K562 (cell line): ENCODE measurements at regions not wholly inside any gene's neighbourhood (a gene's known extent, or its start where the extent isn't known, plus 50 kb on each side); places are given as distances from the start of the nearest gene placed in this dataset.

Source experiments
- CEBPG ChIP-seq, 3 experiments: fragments of 200-800 bp in 1 of 3; sonication (Bioruptor generic) in 1 of 3; sonication (generic) in 1 of 3; formaldehyde crosslinking in 1 of 3; IDR thresholded peaks in 2 of 3; conservative IDR thresholded peaks in 1 of 3; 2 replicates each; pipeline versions ENCODE4 v1.6.1 to v1.8.0; 2016 to 2022; ENCODE audit warnings: missing compliant biosample characterization in 2 of 3, missing genetic modification characterization in 2 of 3, mild to moderate bottlenecking in 1 of 3, missing genetic modification reagents in 1 of 3
- CHCHD3 ChIP-seq: fragments of 250-450 bp; sonication (Bioruptor Pico); IDR thresholded peaks from 2 replicates; pipeline ENCODE4 v2.1.2; 2022; ENCODE audit warnings: mild to moderate bottlenecking
- DPF2 ChIP-seq: fragments of 450-650 bp; IDR thresholded peaks from 2 replicates; pipeline ENCODE4 v1.6.1; 2016
- ELF4 ChIP-seq: fragments of 450-650 bp; formaldehyde crosslinking; IDR thresholded peaks from 2 replicates; pipeline ENCODE4 v1.4.0; 2022; ENCODE audit warnings: missing genetic modification characterization
- NCOA1 ChIP-seq: fragments of 450-650 bp; IDR thresholded peaks from 2 replicates; pipeline ENCODE4 v1.6.1; 2016; ENCODE audit warnings: low read depth
- PHB ChIP-seq: fragments of 250-450 bp; sonication (Bioruptor Pico); IDR thresholded peaks from 2 replicates; pipeline ENCODE4 v1.5.0; 2021
- TF ChIP-seq, protein P1 (sequence below), 2 experiments: fragments of 450-650 bp in 1 of 2; sonication (generic) in 1 of 2; formaldehyde crosslinking in 1 of 2; IDR thresholded peaks; 2 replicates each; pipeline versions ENCODE4 v1.7.1 to v1.9.0; 2016 to 2022; ENCODE audit warnings: inconsistent platforms in 1 of 2, mild to moderate bottlenecking in 1 of 2, missing genetic modification reagents in 1 of 2
- TF ChIP-seq, protein P2 (sequence below): fragments of 250-450 bp; sonication (Bioruptor Pico); IDR thresholded peaks from 2 replicates; pipeline ENCODE4 v1.5.0; 2022; ENCODE audit warnings: mild to moderate bottlenecking
- TF ChIP-seq, protein P3 (sequence below): sonication (generic); formaldehyde crosslinking; IDR thresholded peaks from 2 replicates; pipeline ENCODE4 v1.8.0; 2022; ENCODE audit warnings: mild to moderate bottlenecking, missing genetic modification reagents
- TF ChIP-seq, protein P4 (sequence below): fragments of 200-400 bp; formaldehyde crosslinking; IDR thresholded peaks from 2 replicates; pipeline ENCODE4 v1.6.1; 2017; ENCODE audit warnings: mild to moderate bottlenecking, low read depth, low read length, moderate library complexity

DNA sequence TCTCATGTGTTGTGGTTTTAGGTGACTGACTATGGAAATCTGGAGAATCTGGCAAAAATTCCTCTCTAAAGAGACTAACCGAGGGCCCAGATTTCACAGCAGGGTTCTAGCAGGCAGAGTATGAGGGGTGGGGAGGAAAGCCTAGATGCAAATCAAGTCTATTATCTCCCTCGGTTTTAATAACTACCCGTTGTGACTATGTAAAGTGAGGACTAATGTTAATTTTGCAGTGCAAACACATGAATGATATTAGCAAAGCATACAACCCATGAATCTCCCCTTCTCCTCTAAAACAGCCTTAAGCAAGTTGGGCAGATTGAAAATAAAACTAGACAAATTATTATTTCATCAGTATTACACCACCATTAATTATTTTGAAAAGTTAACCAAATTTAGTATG, 131.4 kb downstream of the SLITRK2 start (continued):
- TF ChIP-seq, protein P1, sequence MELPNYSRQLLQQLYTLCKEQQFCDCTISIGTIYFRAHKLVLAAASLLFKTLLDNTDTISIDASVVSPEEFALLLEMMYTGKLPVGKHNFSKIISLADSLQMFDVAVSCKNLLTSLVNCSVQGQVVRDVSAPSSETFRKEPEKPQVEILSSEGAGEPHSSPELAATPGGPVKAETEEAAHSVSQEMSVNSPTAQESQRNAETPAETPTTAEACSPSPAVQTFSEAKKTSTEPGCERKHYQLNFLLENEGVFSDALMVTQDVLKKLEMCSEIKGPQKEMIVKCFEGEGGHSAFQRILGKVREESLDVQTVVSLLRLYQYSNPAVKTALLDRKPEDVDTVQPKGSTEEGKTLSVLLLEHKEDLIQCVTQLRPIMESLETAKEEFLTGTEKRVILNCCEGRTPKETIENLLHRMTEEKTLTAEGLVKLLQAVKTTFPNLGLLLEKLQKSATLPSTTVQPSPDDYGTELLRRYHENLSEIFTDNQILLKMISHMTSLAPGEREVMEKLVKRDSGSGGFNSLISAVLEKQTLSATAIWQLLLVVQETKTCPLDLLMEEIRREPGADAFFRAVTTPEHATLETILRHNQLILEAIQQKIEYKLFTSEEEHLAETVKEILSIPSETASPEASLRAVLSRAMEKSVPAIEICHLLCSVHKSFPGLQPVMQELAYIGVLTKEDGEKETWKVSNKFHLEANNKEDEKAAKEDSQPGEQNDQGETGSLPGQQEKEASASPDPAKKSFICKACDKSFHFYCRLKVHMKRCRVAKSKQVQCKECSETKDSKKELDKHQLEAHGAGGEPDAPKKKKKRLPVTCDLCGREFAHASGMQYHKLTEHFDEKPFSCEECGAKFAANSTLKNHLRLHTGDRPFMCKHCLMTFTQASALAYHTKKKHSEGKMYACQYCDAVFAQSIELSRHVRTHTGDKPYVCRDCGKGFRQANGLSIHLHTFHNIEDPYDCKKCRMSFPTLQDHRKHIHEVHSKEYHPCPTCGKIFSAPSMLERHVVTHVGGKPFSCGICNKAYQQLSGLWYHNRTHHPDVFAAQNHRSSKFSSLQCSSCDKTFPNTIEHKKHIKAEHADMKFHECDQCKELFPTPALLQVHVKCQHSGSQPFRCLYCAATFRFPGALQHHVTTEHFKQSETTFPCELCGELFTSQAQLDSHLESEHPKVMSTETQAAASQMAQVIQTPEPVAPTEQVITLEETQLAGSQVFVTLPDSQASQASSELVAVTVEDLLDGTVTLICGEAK (IDR thresholded peaks at IDR 0.05), result no peak
- TF ChIP-seq, protein P1 (CRISPR knock-in tag; IDR thresholded peaks at IDR 0.05), result no peak
- TF ChIP-seq CEBPG (CRISPR knock-in tag; IDR thresholded peaks at IDR 0.05), result no peak
- TF ChIP-seq CEBPG (tag; conservative IDR thresholded peaks at IDR 0.05 in 1 of 2, IDR thresholded peaks at IDR 0.05 in 1 of 2), result no peak
- TF ChIP-seq DPF2, result no peak
- TF ChIP-seq NCOA1, result no peak
- TF ChIP-seq, protein P2, sequence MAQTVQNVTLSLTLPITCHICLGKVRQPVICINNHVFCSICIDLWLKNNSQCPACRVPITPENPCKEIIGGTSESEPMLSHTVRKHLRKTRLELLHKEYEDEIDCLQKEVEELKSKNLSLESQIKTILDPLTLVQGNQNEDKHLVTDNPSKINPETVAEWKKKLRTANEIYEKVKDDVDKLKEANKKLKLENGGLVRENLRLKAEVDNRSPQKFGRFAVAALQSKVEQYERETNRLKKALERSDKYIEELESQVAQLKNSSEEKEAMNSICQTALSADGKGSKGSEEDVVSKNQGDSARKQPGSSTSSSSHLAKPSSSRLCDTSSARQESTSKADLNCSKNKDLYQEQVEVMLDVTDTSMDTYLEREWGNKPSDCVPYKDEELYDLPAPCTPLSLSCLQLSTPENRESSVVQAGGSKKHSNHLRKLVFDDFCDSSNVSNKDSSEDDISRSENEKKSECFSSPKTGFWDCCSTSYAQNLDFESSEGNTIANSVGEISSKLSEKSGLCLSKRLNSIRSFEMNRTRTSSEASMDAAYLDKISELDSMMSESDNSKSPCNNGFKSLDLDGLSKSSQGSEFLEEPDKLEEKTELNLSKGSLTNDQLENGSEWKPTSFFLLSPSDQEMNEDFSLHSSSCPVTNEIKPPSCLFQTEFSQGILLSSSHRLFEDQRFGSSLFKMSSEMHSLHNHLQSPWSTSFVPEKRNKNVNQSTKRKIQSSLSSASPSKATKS (CRISPR knock-in tag), result no peak
- TF ChIP-seq CHCHD3 (CRISPR knock-in tag), result no peak
- no peak for TF ChIP-seq ELF4 (CRISPR knock-in tag)
- TF ChIP-seq PHB (CRISPR knock-in tag), result no peak
- TF ChIP-seq, protein P3, sequence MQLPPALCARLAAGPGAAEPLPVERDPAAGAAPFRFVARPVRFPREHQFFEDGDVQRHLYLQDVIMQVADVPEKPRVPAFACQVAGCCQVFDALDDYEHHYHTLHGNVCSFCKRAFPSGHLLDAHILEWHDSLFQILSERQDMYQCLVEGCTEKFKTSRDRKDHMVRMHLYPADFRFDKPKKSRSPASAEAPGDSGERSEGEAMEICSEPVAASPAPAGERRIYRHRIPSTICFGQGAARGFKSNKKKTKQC (CRISPR knock-in tag), result no peak
- TF ChIP-seq, protein P4, sequence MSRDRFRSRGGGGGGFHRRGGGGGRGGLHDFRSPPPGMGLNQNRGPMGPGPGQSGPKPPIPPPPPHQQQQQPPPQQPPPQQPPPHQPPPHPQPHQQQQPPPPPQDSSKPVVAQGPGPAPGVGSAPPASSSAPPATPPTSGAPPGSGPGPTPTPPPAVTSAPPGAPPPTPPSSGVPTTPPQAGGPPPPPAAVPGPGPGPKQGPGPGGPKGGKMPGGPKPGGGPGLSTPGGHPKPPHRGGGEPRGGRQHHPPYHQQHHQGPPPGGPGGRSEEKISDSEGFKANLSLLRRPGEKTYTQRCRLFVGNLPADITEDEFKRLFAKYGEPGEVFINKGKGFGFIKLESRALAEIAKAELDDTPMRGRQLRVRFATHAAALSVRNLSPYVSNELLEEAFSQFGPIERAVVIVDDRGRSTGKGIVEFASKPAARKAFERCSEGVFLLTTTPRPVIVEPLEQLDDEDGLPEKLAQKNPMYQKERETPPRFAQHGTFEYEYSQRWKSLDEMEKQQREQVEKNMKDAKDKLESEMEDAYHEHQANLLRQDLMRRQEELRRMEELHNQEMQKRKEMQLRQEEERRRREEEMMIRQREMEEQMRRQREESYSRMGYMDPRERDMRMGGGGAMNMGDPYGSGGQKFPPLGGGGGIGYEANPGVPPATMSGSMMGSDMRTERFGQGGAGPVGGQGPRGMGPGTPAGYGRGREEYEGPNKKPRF, result no peak
